Mucosa of stomach (tissue), 1 donor: ENCODE measurements at regions not wholly inside any gene's neighbourhood (a gene's known extent, or its start where the extent isn't known, plus 50 kb on each side); places are given as distances from the start of the nearest gene placed in this dataset.

Source experiments
- H3K27me3 ChIP-seq: one replicate; pipeline ENCODE4 v1.7.0; 2013; ENCODE audit warnings: mild to moderate bottlenecking, low read length; ENCODE audit not compliant: control insufficient read depth, insufficient read depth
- H3K36me3 ChIP-seq: one replicate; pipeline ENCODE4 v1.7.0; 2013; ENCODE audit warnings: low read length; ENCODE audit not compliant: control insufficient read depth, insufficient read depth
- H3K4me1 ChIP-seq: one replicate; pipeline ENCODE4 v1.7.0; 2013; ENCODE audit warnings: mild to moderate bottlenecking, low read length; ENCODE audit not compliant: control insufficient read depth, insufficient read depth
- H3K4me3 ChIP-seq: one replicate; pipeline ENCODE4 v1.7.0; 2013; ENCODE audit warnings: low read length
- H3K9ac ChIP-seq: one replicate; pipeline ENCODE4 v1.7.0; 2013; ENCODE audit warnings: mild to moderate bottlenecking, low read length, moderate library complexity
- H3K9me3 ChIP-seq: one replicate; pipeline ENCODE4 v1.7.0; 2013; ENCODE audit warnings: mild to moderate bottlenecking, low read length, moderate library complexity; ENCODE audit not compliant: control insufficient read depth
- donor health status: Pancreatic carcinoma.

DNA sequence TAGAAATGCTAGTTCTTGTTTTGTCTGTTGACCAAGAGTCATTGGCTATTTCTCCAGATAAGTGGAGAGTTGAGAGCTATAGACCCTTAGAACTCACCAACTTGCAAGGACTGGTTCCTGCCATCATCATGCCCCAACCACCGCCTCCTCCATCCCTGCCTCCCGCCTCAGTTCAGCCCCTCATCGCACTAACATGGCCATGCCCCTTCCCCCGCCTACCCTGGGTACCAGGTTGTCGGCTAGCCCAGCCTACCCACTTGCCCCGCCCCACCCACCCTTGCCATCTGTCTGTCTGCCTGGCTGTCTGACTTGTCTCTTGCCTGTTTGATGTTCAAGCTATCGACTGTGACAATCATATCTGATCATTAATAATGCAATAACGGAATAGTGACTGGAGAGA lies 154.1 kb downstream of the TRIM29 start:
- no peak overlapping the region for H3K4me3 ChIP-seq
- H3K9ac ChIP-seq: no peak overlapping the region
- peaks cover 19% of the 10 kb centered on the region for H3K27me3 ChIP-seq
- H3K36me3 ChIP-seq: no peaks in the 10 kb centered on the region
- no peaks in the 10 kb centered on the region for H3K4me1 ChIP-seq
- no peaks in the 10 kb centered on the region for H3K9me3 ChIP-seq

DNA sequence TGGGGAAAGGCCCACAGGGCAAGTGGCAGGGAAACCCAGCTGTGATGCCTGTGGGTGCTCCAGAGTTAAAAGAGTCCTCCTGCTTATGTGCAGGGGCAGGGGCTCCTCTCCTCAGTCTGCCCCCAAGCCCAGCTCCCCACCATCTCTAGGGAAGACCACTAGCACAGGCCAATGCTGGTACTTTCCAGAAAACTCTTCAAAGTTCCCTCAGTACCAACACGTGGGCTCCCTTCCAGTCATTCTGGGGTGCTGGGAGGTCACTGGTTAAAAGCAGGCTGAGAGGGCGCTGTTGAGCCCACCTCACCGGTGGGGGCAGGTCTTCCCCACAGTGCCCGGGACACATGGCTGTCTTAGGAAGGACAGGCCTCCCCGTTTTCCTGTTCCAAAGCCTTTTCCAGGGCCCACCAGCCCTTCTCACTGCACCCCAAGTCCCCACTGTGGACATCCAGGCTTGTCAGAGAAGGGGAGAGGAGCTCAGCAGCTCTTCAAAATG lies 154.6 kb downstream of the TRIM29 start:
- no peaks in the 10 kb centered on the region for H3K4me1 ChIP-seq
- H3K9ac ChIP-seq: no peak overlapping the region
- H3K4me3 ChIP-seq: no peak overlapping the region
- H3K27me3 ChIP-seq: peaks cover 16% of the 10 kb centered on the region
- no peaks in the 10 kb centered on the region for H3K9me3 ChIP-seq
- H3K36me3 ChIP-seq: no peaks in the 10 kb centered on the region

DNA sequence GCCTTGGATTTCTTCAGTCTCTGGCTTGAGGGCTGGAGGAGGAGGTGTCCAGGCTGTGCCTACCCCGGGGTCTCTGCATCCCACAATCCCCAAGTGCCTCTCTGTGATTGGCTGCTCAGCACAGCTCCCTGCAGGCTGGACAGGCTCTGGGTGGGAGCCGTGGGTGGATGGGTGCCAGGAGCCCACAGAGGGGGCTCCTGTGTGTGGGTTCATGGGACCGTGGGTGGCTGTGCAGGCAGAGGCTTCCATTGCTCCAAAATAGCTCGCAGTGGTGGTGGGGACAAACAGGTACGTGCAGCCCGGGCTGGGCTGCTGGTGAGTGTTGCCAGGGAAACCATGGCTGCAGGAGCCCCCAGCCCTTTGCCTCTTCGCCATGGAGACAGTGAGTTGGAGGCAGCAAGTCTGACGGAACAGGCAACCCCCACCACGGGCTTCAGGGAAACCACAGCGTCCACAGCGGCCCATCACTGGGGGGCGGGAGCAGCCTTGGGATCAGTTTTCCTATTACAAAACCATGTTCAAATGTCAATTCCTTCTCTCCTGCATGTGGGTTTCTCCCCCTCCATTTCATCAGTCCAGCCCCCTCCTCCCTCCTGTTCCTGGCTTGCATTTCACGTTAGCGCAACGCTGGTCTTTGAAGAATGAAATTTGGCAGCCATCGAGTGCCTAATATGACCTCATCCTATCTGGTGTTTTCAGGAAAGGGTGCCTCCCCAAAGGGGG lies 155.2 kb downstream of the TRIM29 start:
- no peaks in the 10 kb centered on the region for H3K9me3 ChIP-seq
- H3K4me3 ChIP-seq: no peak overlapping the region
- H3K27me3 ChIP-seq: peaks cover 15% of the 10 kb centered on the region
- H3K36me3 ChIP-seq: no peaks in the 10 kb centered on the region
- no peaks in the 10 kb centered on the region for H3K4me1 ChIP-seq
- H3K9ac ChIP-seq: no peak overlapping the region

DNA sequence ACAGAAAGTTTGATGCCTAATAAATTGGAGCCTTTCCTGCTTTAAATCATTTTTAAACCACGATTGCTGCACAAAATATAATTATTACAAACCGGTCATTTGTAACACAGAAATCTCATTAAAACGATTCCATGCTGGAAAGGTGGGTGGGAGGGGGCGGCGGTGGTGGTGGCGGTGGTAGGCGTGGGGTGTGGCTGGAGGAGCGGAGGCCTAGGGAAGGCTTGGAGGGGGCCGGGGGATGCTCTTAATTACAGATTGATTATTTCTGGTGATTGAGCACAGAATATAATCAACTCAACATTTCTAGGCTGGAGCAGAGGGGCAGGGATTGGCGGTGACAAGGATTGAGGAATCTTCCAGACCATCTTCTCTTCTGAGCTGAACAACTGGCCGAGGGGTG lies 157.5 kb downstream of the TRIM29 start:
- Histone ChIP-seq H3K4me3 (no peak overlapping the region), H3K9ac (no peak overlapping the region), H3K27me3 (peaks cover 17% of the 10 kb centered on the region), H3K4me1 (no peaks in the 10 kb centered on the region), H3K36me3 (no peaks in the 10 kb centered on the region), H3K9me3 (no peaks in the 10 kb centered on the region)

DNA sequence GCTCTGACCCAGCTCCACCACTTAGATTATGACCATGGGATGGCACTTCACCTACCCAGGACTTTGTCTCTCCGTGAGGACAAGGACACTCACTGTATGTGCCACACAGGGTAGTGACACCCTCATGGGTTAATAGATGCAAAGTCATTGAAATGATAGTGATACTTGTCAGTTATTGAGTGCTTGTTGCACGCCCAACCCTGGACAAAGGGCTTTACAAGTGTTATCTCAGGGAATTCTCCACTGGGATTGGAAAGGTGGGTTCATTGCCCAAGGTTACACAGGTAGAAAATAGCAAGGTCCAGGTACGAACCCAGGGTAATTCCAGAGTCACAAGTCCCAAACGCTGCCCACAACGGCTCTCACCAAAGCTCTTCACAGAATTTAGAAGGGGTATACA lies 158.2 kb downstream of the TRIM29 start:
- Histone ChIP-seq H3K9ac (no peak overlapping the region), H3K4me3 (no peak overlapping the region), H3K4me1 (no peaks in the 10 kb centered on the region), H3K36me3 (no peaks in the 10 kb centered on the region), H3K9me3 (no peaks in the 10 kb centered on the region), H3K27me3 (peaks cover 22% of the 10 kb centered on the region)

DNA sequence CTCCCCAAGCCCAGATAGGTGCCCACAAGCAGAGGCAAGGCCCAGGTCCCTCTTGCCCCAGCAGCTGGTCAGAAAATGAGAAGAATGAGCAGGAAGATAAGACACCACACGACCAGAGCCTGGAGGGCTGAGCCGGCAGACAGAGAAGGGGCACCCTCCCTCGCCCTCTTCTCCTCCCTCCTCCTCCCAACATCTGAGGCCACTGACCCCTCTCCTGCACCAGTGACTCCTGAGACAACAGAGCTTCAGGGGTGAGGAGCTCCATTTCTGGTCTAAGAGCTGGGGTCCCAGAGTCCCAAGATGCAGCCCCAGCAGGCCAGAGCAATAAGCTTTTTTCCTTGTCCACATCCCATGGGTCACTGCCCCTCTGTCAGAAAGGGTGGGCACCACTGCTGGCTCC lies 159.2 kb downstream of the TRIM29 start:
- Histone ChIP-seq H3K27me3 (peaks cover 22% of the 10 kb centered on the region), H3K9ac (no peak overlapping the region), H3K9me3 (no peaks in the 10 kb centered on the region), H3K4me3 (no peak overlapping the region), H3K36me3 (no peaks in the 10 kb centered on the region), H3K4me1 (no peaks in the 10 kb centered on the region)

DNA sequence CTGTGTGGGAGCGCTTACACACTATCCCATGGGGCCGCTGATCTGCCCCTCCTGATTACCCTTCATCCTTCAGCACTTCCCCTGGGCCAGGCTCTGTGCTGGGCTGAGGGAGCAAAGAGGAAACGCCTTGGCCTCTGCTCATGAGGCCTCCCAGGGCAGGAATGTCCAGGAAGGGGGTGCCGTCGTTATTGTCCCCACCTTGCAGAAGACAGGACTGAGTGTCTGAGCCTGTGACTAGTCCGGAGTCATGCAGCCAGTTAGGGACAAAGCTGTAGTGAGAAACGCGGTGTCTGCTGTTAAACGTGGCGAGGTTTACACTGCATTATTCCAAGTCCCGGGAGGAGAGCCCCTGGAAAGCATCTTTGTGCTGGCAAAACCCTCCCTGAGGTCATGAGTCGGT lies 160.0 kb downstream of the TRIM29 start:
- no peaks in the 10 kb centered on the region for H3K9me3 ChIP-seq
- no peak overlapping the region for H3K9ac ChIP-seq
- H3K27me3 ChIP-seq: peaks cover 22% of the 10 kb centered on the region
- H3K36me3 ChIP-seq: no peaks in the 10 kb centered on the region
- H3K4me3 ChIP-seq: no peak overlapping the region
- H3K4me1 ChIP-seq: no peaks in the 10 kb centered on the region

DNA sequence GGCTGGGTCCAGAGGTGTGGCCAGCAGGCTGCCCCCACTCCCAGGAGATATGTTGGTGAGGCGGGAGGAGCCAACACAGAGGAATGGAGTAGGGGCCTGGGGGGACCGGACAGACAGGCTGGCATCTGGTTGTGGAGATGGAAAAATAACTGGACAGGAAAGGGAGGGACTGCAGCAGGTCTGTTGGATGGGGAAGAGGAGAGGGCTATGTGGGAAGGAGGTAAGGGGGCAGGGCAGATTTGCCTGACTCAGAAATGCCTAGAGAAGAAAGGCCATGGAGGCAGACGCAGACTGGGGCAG lies 160.4 kb downstream of the TRIM29 start:
- Histone ChIP-seq H3K4me3 (no peak overlapping the region), H3K9ac (no peak overlapping the region), H3K36me3 (no peaks in the 10 kb centered on the region), H3K4me1 (no peaks in the 10 kb centered on the region), H3K9me3 (no peaks in the 10 kb centered on the region), H3K27me3 (peaks cover 22% of the 10 kb centered on the region)

DNA sequence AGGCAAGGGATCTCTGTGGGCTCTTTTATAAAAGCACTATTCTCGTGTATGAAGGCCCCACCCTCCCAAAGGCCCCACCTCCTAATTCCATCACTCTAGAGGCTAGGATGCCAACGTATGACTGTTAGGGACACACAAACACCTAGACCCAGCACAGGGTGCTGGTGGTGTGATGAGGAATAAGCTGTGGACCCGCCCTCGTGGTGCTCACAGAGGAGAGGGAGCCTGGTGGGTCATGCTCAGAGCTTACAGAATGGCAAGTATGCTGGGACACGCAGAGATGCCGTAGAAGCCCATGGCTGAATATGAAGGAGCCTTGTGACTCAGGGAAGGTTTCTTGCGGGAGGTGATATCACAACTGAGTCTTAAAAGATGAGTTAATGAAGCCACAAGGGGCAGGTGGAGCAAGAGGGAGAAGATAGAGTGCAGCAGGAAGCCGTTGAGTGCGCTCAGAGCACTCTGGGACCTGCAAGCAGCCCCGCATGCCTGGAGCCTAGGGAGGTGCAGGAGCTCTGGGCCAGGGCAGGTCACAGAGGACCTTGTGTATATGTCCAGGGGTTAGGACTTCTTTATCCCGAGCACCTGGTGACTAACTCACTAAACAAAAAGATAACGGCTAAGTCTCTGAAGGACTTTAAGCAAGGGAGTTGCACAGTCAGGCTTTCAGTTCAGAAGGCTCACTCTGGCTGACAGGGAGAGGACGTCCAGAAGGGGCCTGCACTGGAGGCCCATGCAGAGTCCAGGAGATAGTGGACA lies 160.9 kb downstream of the TRIM29 start:
- H3K9ac ChIP-seq: no peak overlapping the region
- H3K27me3 ChIP-seq: peaks cover 22% of the 10 kb centered on the region
- H3K36me3 ChIP-seq: no peaks in the 10 kb centered on the region
- H3K9me3 ChIP-seq: no peaks in the 10 kb centered on the region
- no peaks in the 10 kb centered on the region for H3K4me1 ChIP-seq
- H3K4me3 ChIP-seq: no peak overlapping the region

DNA sequence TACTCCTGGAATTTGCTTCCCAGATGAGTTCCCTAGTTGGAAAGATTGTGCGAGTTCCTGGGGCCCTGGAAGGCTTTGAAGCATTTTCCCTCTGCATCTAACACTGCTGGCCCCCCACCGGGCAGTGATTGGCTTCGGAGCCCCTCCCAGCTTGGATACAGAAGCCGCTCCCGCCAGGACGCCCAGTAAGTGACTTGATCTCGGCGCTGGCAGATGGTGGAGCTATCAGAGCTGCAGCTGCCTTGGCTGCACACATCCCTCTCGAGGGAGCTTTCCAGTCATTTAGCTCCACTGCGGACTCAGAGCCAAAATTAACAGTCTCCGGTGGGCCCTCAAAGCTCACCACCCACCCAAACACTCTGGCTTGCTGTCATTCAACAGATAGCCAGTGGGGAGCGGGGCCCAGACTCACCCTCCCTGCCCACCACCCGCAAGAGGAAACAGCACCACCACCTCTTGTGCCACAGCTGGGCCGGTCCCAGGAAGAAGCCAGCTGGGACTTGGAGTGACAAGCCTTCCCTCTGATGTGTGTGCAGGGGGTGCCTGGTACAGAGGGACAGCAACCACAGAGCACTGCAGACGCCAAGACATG lies 162.3 kb downstream of the TRIM29 start:
- no peaks in the 10 kb centered on the region for H3K4me1 ChIP-seq

DNA sequence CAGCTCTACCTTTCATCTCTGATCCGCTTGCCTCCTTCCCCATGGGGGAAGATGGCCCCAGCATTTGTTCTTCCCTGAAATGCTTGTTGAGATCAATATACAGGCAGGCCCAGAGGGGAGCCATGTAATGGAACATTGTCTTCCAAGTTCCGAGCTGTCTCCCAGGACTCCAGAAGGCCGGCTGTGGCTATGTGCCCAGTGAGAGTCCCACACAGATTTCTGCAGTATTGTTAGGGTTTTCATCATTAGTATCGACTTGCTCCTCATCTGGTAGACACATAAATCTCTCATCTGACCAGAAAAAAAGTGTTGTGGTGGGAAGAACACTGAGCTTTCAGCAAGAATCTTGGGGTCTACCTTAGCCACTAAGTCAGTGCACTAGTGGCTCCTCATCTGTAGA lies 163.4 kb downstream of the TRIM29 start:
- H3K27me3 ChIP-seq: peaks cover 16% of the 10 kb centered on the region
- H3K9ac ChIP-seq: no peak overlapping the region
- H3K36me3 ChIP-seq: no peaks in the 10 kb centered on the region
- no peaks in the 10 kb centered on the region for H3K4me1 ChIP-seq
- no peaks in the 10 kb centered on the region for H3K9me3 ChIP-seq
- H3K4me3 ChIP-seq: no peak overlapping the region

More for the DNA sequence above, 162.3 kb downstream of the TRIM29 start:
- no peak overlapping the region for H3K9ac ChIP-seq
- H3K27me3 ChIP-seq: peaks cover 17% of the 10 kb centered on the region
- no peak overlapping the region for H3K4me3 ChIP-seq
- no peaks in the 10 kb centered on the region for H3K36me3 ChIP-seq
- no peaks in the 10 kb centered on the region for H3K9me3 ChIP-seq

DNA sequence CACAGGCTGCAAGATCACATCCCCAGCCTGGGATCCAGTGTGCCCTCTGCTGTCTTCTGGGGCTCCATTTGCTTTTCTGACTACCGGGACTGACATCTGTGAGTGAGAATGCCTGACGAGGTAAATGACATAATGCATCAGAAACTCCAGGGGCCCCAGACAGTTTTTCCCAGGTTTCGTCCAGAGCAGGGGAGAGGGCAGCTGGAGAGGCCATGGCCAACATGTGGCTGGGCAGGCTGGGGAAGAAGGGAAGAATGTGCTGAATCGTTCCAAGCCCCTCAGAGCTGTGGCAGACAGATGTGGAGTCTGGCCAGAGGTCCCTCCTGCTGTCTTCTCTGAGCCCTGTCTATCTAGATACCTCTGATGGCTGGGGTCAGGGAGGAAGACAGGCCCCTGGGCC lies 163.9 kb downstream of the TRIM29 start:
- no peak overlapping the region for H3K9ac ChIP-seq

More for the DNA sequence above, 163.9 kb downstream of the TRIM29 start:
- no peaks in the 10 kb centered on the region for H3K9me3 ChIP-seq
- no peak overlapping the region for H3K4me3 ChIP-seq
- peaks cover 16% of the 10 kb centered on the region for H3K27me3 ChIP-seq
- H3K4me1 ChIP-seq: no peaks in the 10 kb centered on the region
- H3K36me3 ChIP-seq: no peaks in the 10 kb centered on the region
